Middle frontal gyrus (tissue), 1 donor: ENCODE measurements at regions not wholly inside any gene's neighbourhood (a gene's known extent, or its start where the extent isn't known, plus 50 kb on each side); places are given as distances from the start of the nearest gene placed in this dataset.

Source experiments
- DNase-seq: peaks from one replicate; pipeline ENCODE4 v3.0.0-alpha.2; 2015; ENCODE audit warnings: low spot score; ENCODE audit errors: extremely low spot score

- DNase-seq = no peak
These were observed 332.9 kb upstream of the PITX2 start for GRCh38 chr4:110955748-110956147.

DNA sequence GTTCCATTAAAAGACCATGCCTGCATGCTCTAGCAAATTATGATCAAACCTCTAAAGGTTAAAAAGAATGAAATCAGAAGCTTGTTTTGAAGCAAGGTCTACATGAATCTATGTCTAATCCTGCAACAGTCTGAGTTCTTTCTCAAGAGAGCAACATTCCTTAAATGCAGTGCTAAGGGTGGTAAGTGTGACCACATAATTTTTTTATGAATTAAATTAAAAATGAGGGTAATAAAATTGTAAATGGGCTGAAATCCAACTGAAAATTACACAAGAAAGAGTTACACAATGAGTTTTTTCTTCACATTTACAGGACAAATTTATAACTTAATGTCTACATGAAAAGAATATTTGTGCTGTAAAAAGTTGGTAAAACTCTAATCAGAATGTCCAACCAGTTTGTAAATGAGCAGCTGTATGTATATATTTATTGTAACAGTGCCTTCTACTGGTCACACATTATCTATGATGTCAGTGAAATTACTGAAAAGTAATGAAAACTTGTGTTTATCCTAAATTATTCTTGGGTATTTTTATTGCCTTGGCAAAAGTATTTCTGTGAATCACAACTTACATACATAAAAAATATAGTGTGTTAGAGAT is 336.3 kb upstream of the PITX2 start:
- no peak for DNase-seq

DNA sequence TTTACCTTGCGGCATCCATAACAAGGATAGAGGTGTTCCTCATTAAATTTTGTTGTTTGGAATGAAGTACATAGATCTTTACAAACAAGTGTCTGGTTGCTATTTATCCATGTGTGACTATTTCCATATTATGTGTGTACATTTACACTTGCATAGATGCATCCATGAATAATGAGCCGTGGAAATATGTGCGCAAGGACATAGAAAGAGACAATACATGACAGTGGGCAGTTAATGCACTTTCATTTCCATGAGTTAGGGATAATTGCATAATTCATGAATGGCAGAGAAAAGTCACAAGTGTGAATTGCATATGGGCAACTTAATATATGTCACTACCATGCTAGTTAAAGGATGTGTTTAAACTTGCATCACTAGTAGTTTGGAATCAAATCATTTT is 338.2 kb upstream of the PITX2 start:
- DNase-seq = no peak

- no peak for DNase-seq
These were observed 339.7 kb upstream of the PITX2 start for GRCh38 chr4:110962616-110963015.

DNA sequence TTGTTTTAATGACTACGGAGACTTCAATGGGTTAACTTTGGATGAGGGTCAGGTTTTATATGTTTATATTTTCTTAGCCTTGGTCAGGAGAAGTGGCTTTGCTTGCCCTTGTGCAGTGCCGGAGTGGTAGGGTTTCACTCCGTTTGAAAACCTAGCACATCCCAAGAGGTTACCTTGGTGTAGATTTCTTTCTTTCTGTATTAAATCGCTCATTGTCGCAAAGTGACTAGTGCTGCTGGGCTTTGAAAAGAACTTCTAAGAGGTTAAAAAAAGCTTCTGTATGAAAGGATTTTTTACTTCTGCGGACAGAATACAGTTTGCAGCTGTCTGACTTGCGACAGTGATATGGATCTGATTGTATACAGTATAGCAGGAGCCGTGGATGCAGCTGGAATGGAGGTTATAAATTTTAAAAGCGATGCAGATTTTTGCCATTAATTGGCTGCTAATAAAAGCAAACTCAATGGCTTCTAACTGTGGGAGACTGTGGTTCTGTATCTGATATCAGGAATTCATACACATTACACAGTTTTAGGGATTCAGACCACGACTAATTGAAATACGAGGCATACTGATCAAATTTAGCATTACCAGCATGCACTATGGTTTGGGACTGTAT is 340.9 kb upstream of the PITX2 start:
- DNase-seq = no peak

- DNase-seq = no peak
These were observed 345.1 kb upstream of the PITX2 start for GRCh38 chr4:110967936-110968335.

- DNase-seq = no peak
These were observed 347.8 kb upstream of the PITX2 start for GRCh38 chr4:110970642-110971041.

DNA sequence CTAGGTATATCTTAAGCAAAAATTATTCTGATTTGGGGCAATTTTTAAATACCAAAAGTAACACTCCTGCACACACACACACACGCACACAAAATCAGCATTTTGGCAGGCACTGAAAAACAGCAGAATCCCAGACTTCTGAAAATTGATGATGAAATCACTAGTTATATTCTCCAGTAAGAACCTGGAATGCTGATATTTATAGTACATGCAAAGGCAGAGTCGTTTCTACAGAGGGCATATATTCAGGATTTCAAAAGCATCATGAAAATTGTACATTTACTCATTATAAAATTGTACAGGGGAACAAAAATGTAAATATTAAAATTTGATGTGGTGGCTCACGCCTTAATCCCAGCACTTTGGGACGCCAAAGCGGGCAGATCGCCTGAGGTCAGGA is 352.5 kb upstream of the PITX2 start:
- no peak for DNase-seq

DNA sequence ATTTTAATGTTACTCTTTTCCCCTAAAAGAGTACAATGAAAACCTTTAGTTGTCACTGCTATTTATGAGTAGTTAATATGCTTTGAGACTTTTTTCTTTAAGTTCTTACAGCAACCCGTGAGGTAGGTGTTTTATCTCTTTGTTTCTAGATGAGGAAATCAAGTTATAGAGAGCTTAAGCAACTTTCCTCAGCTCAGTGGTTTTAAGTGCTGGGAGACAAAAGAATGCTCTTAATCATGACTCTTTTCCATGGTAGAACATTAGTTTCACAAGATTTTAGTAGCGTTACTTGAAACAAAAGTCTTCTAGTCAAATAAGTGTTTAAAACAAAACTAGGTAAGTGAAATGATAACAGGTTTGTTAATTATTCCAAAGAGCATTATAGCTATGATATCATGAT is 354.7 kb upstream of the PITX2 start:
- no peak for DNase-seq

GRCh38 chr4:110978761-110979160 is 355.9 kb upstream of the PITX2 start:
- DNase-seq = no peak

- DNase-seq = no peak
These were observed 359.6 kb upstream of the PITX2 start for GRCh38 chr4:110982486-110982885.

- DNase-seq = no peak
These were observed 365.8 kb upstream of the PITX2 start for GRCh38 chr4:110988722-110989121.

- no peak for DNase-seq
These were observed 366.2 kb upstream of the PITX2 start for GRCh38 chr4:110989125-110989524.

- no peak for DNase-seq
These were observed 371.9 kb upstream of the PITX2 start for GRCh38 chr4:110994781-110995180.

DNA sequence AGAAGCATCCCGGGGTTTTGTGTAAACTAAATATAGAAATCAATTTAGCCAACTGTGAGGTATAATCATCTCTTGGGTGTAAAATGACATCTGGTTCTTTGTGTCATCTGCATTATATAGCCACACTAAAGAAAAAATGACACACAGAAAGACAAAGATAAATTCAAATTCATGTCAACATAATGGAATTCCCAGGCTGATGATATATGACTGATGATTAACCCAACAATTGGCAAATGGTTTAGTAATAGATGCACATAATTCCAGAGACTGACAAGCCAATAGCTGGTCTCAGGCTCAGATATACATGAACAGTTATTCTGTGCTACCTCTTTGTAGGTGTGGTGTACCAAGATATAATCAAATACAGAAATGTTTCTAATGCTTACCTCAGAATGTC is 375.4 kb upstream of the PITX2 start:
- no peak for DNase-seq

DNA sequence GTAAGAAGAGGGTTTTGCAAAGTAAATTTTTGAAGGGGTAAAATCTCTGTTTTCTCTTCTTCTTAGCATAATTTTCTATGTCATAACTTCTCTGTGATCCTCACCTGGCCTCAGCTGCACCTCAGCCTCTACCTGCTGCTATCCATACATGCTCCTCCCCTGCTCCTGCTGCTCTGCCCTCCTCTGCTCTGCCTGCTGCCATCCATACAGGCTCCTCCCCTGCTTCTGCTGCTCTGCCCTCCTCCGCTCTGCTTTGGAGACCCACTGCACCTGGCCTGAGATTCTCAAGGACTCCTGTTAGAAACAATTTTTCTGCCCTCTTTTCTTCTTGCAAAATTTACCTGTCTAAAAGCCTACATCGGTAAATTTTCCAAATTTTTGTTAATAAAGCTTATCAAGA is 388.6 kb upstream of the PITX2 start:
- DNase-seq = no peak

DNA sequence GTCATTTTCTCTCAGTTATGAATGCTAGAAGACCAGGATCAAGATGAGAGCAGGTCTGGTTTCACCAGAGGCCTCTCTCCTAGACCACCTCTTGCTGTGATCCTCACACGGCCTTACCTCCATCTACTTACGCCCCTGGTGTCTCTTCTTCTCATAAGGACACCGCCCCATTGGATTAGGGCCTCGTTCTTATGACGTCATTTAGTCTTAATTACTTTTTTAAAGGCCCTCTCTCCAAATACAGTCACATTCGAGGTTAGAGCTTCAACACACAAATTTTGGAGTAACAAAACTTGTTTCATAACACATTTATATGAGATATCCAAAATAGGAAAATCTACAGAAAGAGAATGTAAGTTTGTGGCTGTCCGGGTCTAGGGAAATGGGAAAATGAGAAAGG is 391.0 kb upstream of the PITX2 start:
- DNase-seq = no peak

DNA sequence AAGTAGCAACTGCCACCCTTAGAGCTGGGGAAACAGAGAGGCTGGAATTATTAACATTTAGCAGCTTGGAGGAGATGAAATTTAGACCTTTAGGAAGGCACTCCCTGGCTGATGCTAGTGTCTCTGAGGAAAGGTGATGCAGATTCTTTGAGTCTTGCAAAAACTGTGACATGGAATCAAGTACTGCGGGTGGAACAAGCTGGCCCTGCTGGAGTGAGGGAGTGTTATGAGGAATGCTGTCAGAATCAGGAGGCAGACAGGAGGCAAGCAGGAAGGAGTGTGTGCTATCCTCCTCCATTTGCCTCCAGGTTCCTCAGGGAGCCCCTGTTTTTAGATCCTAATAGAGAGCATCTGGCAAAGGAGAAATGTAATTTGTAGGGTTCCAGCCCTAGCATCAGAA is 391.7 kb upstream of the PITX2 start:
- no peak for DNase-seq

DNA sequence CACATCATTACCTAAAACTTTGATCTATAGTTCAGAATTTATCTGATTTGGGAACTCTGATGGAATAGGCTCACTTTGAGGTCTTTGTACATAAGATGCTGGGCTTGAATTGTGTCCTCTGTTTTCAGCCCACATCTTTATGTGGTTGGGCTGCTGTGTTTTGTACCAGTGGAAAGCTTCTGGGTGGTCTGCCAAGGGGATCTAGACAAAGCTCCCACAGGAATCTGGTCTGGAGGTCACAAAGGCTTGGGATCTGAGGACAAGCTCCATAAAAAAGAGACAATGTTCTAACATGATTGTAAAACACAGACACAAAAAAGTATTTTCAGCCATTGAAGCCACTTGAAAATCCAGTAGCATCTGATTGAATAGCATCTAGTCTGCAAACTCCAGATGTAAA is 393.5 kb upstream of the PITX2 start:
- no peak for DNase-seq

DNA sequence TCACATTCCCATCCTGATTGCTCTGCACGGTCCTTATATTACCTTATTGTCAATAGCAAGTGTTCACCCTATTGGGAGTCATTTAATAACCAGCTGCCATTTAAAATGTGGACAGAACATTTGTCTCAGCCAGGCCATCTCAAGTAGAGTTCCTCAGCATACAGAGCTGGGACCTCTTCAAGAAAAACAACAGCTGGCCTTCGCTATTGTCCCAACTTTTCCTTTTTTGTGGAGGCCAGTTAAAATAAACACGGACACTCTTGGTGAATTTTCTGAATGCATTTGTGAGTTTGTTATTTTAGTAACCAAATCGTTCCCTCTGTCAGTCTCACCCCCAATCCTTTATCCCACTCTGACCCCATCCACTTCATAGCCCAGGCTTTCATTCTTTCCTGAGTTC is 395.3 kb upstream of the PITX2 start:
- DNase-seq = no peak

- DNase-seq = no peak
These were observed 397.6 kb upstream of the PITX2 start for GRCh38 chr4:111020476-111020875.

DNA sequence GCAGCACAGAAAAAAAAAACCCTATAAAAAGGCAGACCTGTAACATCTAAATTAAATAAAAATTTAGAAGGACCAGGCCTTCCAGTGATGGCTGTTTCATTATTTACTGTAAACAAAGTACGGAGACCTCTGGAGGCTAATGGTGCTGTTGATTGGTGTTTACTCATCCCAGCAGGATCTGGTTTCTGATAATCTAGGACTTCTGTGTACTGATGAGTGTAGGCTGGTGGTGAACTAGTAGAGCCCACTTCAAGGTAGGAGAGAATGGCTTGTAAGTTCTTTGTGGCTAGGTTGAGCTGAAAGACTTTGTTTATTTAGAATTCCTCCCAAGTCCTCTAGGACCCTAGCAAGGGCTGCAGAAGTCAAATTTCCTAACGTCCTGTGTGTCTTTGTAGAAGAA is 398.1 kb upstream of the PITX2 start:
- no peak for DNase-seq

GRCh38 chr4:111022758-111023157 is 399.9 kb upstream of the PITX2 start:
- no peak for DNase-seq

GRCh38 chr4:111027526-111027925 is 404.6 kb upstream of the PITX2 start:
- no peak for DNase-seq
